ENCODE measurements at regions not wholly inside any gene's neighbourhood (a gene's known extent, or its start where the extent isn't known, plus 50 kb on each side); places are given as distances from the start of the nearest gene placed in this dataset.

DNA sequence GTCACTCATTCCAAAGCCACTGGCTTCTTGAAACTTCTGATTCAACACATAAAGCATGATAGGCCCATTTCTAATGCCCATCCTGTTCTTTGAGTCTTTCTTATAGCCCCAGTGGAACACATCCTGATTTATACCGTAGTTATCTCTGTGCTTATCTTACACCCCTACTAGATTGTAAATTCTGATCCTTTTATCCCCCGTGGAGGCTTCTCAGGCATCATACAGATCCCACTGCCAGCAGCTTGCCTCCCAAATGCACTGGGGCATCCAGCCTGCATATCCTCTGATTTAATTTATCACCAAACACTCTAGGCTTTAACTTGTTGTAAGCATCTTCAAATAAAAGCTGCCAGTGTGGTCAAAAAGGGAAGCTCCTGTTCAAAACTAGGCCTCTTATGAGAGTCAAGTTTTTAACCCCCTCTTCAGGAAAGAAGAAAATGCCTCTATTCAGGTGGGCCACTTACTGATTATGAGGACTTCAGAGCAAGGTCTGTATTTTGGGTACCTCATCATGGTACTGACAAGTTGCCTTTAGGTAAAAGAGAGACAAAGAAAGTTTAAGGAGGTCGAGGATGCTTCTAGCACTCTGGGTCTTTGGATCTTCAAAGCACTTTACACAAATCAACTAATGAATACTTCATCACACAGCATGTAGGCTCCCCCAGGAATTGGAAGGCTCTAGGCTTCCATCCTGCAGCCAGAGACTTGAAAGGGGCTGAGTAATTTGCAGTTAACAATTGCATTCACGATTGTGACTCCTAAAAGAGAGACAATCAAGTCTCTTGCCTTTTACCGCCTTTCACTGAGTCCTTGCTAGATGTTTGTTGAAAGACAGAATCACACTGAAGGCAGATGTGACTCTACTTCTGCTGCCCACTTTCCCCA lies 95.8 kb upstream of the LDB2 start:
- Histone ChIP-seq H3K4me1 (no peaks in the 10 kb centered on the region), H3K27ac (no peak overlapping the region), H3K36me3 (no peaks in the 10 kb centered on the region), H3K4me3 (no peak overlapping the region), H3K27me3 (no peaks in the 10 kb centered on the region), H3K9me3 (no peaks in the 10 kb centered on the region)
- DNase-seq: no peak
- no peak for TF ChIP-seq POLR2A (IDR thresholded peaks at IDR 0.05)
- TF ChIP-seq, protein P1, sequence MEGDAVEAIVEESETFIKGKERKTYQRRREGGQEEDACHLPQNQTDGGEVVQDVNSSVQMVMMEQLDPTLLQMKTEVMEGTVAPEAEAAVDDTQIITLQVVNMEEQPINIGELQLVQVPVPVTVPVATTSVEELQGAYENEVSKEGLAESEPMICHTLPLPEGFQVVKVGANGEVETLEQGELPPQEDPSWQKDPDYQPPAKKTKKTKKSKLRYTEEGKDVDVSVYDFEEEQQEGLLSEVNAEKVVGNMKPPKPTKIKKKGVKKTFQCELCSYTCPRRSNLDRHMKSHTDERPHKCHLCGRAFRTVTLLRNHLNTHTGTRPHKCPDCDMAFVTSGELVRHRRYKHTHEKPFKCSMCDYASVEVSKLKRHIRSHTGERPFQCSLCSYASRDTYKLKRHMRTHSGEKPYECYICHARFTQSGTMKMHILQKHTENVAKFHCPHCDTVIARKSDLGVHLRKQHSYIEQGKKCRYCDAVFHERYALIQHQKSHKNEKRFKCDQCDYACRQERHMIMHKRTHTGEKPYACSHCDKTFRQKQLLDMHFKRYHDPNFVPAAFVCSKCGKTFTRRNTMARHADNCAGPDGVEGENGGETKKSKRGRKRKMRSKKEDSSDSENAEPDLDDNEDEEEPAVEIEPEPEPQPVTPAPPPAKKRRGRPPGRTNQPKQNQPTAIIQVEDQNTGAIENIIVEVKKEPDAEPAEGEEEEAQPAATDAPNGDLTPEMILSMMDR (IDR thresholded peaks at IDR 0.05): no peak

GRCh38 chr4:16992566-16993225 lies 94.3 kb upstream of the LDB2 start:
- DNase-seq: no peak
- Histone ChIP-seq H3K4me1 (no peaks in the 10 kb centered on the region), H3K27ac (no peak overlapping the region), H3K36me3 (no peaks in the 10 kb centered on the region), H3K27me3 (no peaks in the 10 kb centered on the region), H3K4me3 (no peak overlapping the region), H3K9me3 (no peaks in the 10 kb centered on the region)
- no peak for TF ChIP-seq POLR2A (IDR thresholded peaks at IDR 0.05)
- TF ChIP-seq, protein P1 (IDR thresholded peaks at IDR 0.05): no peak

- TF ChIP-seq, protein P1 (IDR thresholded peaks at IDR 0.05): no peak
- no peak for TF ChIP-seq POLR2A (IDR thresholded peaks at IDR 0.05)
- Histone ChIP-seq H3K9me3 (no peaks in the 10 kb centered on the region), H3K27ac (no peak overlapping the region), H3K36me3 (no peaks in the 10 kb centered on the region), H3K4me1 (no peaks in the 10 kb centered on the region), H3K27me3 (no peaks in the 10 kb centered on the region), H3K4me3 (no peak overlapping the region)
- DNase-seq: no peak
These were observed 93.0 kb upstream of the LDB2 start for GRCh38 chr4:16991450-16991849.

GRCh38 chr4:16989371-16989770 lies 90.9 kb upstream of the LDB2 start:
- no peak overlapping the region for H3K27ac ChIP-seq
- TF ChIP-seq, protein P1 (IDR thresholded peaks at IDR 0.05): no peak
- TF ChIP-seq POLR2A (IDR thresholded peaks at IDR 0.05): no peak
- no peaks in the 10 kb centered on the region for H3K4me1 ChIP-seq
- H3K27me3 ChIP-seq: no peaks in the 10 kb centered on the region
- DNase-seq: no peak
- no peak overlapping the region for H3K4me3 ChIP-seq
- H3K36me3 ChIP-seq: no peaks in the 10 kb centered on the region
- no peaks in the 10 kb centered on the region for H3K9me3 ChIP-seq

DNA sequence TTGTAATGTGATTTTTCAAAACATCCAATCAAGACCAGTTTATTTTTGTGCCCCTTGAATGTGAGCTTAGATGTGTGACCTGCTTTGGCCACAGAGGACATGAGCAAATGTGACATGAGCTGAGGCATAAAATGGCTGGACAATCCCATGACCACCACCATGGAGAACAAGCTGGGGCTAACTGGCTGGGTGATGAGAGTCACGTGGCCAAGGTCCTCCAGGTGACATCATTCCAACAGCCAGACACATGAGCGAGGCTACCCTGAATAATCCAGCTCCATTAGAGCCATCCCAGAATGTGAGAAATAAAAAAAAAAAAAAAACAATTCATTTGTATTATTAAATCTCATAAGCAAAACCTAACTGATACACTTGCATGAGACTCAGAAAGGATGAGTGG lies 90.4 kb upstream of the LDB2 start:
- Histone ChIP-seq H3K27ac (no peak overlapping the region), H3K36me3 (no peaks in the 10 kb centered on the region), H3K4me1 (no peaks in the 10 kb centered on the region), H3K4me3 (no peak overlapping the region), H3K27me3 (no peaks in the 10 kb centered on the region), H3K9me3 (no peaks in the 10 kb centered on the region)
- DNase-seq: no peak
- TF ChIP-seq, protein P1 (IDR thresholded peaks at IDR 0.05): no peak
- TF ChIP-seq POLR2A (IDR thresholded peaks at IDR 0.05): no peak
